DND-41 (cell line): ENCODE measurements at regions not wholly inside any gene's neighbourhood (a gene's known extent, or its start where the extent isn't known, plus 50 kb on each side); places are given as distances from the start of the nearest gene placed in this dataset.
A peak's percentile ranks its signal among the peaks of the same experiment; 100 is the strongest.
"Not testable (repeated sequence)": the region's sequence is repeated elsewhere in the genome, so short reads cannot be mapped to it uniquely, and the experiment has no call there.

Experiments
- ATAC-seq: fragments of 200-7000 bp; cut with Tn5 transposase; 3 replicates; pipeline ENCODE4 v1.9.1; 2021; ENCODE audit warnings: low read depth; ENCODE audit not compliant: insufficient read depth
- DNase-seq: peaks from one replicate; pipeline ENCODE4 v3.0.0-alpha.2; 2020
- H2AFZ ChIP-seq: 2 replicates; pipeline ENCODE4 v1.6.0; 2012; ENCODE audit warnings: low read depth, low read length
- H3K27ac ChIP-seq: 2 replicates; pipeline ENCODE4 v1.5.1; 2012; ENCODE audit warnings: low read length, inconsistent platforms
- H3K27me3 ChIP-seq: fragments of 200-600 bp; sonication (generic); 2 replicates; pipeline ENCODE4 v1.6.0; 2012; ENCODE audit warnings: low read length, mild to moderate bottlenecking, inconsistent platforms; ENCODE audit not compliant: insufficient read depth, poor library complexity
- H3K36me3 ChIP-seq: 2 replicates; pipeline ENCODE4 v1.5.1; 2012; ENCODE audit warnings: low read length, inconsistent platforms; ENCODE audit not compliant: insufficient read depth
- H3K4me1 ChIP-seq: 2 replicates; pipeline ENCODE4 v1.5.1; 2012; ENCODE audit warnings: mild to moderate bottlenecking, low read length; ENCODE audit not compliant: insufficient read depth
- H3K4me2 ChIP-seq: 2 replicates; pipeline ENCODE4 v1.6.0; 2012; ENCODE audit warnings: mild to moderate bottlenecking, moderate library complexity, low read length, inconsistent platforms; ENCODE audit not compliant: insufficient read depth
- H3K4me3 ChIP-seq, 2 experiments: fragments of 200-600 bp in 1 of 2; shearing (Covaris generic) in 1 of 2; 2 replicates each; pipeline ENCODE4 v1.5.1; 2012 to 2016; ENCODE audit warnings: inconsistent platforms in 2 of 2, low read length in 2 of 2, mild to moderate bottlenecking in 2 of 2, low read depth in 1 of 2, moderate library complexity in 1 of 2
- H3K79me2 ChIP-seq: 2 replicates; pipeline ENCODE4 v1.6.0; 2012; ENCODE audit warnings: low read length, inconsistent platforms; ENCODE audit not compliant: insufficient read depth
- H3K9ac ChIP-seq: 2 replicates; pipeline ENCODE4 v1.6.0; 2012; ENCODE audit warnings: low read depth, mild to moderate bottlenecking, inconsistent platforms, low read length, moderate library complexity
- H3K9me3 ChIP-seq: 2 replicates; pipeline ENCODE4 v1.5.1; 2012; ENCODE audit warnings: low read length, moderate library complexity, mild to moderate bottlenecking, inconsistent platforms; ENCODE audit not compliant: insufficient read depth, severe bottlenecking
- H4K20me1 ChIP-seq: 2 replicates; pipeline ENCODE4 v1.6.0; 2012; ENCODE audit warnings: low read length; ENCODE audit not compliant: insufficient read depth
- CTCF ChIP-seq: IDR thresholded peaks from 2 replicates; pipeline ENCODE4 v1.5.1; 2012; ENCODE audit warnings: borderline replicate concordance, low read length, moderate library complexity, mild to moderate bottlenecking; ENCODE audit not compliant: poor library complexity, severe bottlenecking; ENCODE audit errors: extremely low read depth
- EZH2 ChIP-seq: IDR thresholded peaks from 3 replicates; pipeline ENCODE4 v1.6.1; 2012; ENCODE audit warnings: borderline replicate concordance, low read depth, mild to moderate bottlenecking, moderate library complexity, low read length, inconsistent platforms; ENCODE audit not compliant: severe bottlenecking

GRCh38 chr5:67549296-67549618, 352.7 kb upstream of the CD180 start:
- Histone ChIP-seq H4K20me1 (no peaks in the 10 kb centered on the region), H3K27ac (no peak overlapping the region), H3K4me3 (no peak overlapping the region), H3K4me1 (peaks cover 8% of the 10 kb centered on the region; the same call in 1 of the 2 replicates), H3K27me3 (no peaks in the 10 kb centered on the region), H3K9me3 (no peaks in the 10 kb centered on the region), H3K79me2 (no peaks in the 10 kb centered on the region), H3K9ac (no peak overlapping the region), H3K36me3 (no peaks in the 10 kb centered on the region), H3K4me2 (no peak overlapping the region), H2AFZ (no peak overlapping the region)
- DNase-seq (no peak), ATAC-seq (no peak)
- TF ChIP-seq CTCF, result no peak
- no peak for TF ChIP-seq EZH2

GRCh38 chr5:67548520-67549295, 352.1 kb upstream of the CD180 start:
- Histone ChIP-seq H2AFZ (peak overlapping the region; percentile 68), H3K4me3 (no peak overlapping the region)
- DNase-seq, result no peak

GRCh38 chr5:67547682-67548081, 351.1 kb upstream of the CD180 start:
- Histone ChIP-seq H3K4me2 (no peak overlapping the region), H3K27me3 (no peaks in the 10 kb centered on the region), H3K79me2 (no peaks in the 10 kb centered on the region), H3K36me3 (no peaks in the 10 kb centered on the region), H3K9ac (no peak overlapping the region), H4K20me1 (no peaks in the 10 kb centered on the region), H3K4me1 (peaks cover 8% of the 10 kb centered on the region; the same call in 1 of the 2 replicates), H3K9me3 (no peaks in the 10 kb centered on the region), H3K4me3 (no peak overlapping the region), H3K27ac (no peak overlapping the region), H2AFZ (peak overlapping the region; percentile 35; the same call in 1 of the 2 replicates)
- no peak for DNase-seq
- TF ChIP-seq EZH2 (no peak), CTCF (no peak)
- no peak for ATAC-seq

More at GRCh38 chr5:67548520-67549295, 352.1 kb upstream of the CD180 start:
- Histone ChIP-seq H4K20me1 (no peaks in the 10 kb centered on the region), H3K27ac (no peak overlapping the region), H3K27me3 (no peaks in the 10 kb centered on the region), H3K36me3 (no peaks in the 10 kb centered on the region), H3K9me3 (no peaks in the 10 kb centered on the region), H3K9ac (no peak overlapping the region), H3K4me1 (peaks cover 8% of the 10 kb centered on the region; the same call in 1 of the 2 replicates), H3K79me2 (no peaks in the 10 kb centered on the region), H3K4me2 (peak overlapping the region; percentile 39)
- ATAC-seq, result peak; percentile 35; the same call in 1 of the 3 replicates
- TF ChIP-seq EZH2 (no peak), CTCF (no peak)

- not testable (repeated sequence) for H3K9me3 ChIP-seq, H3K4me2 ChIP-seq, H3K79me2 ChIP-seq, H3K27me3 ChIP-seq, H3K27ac ChIP-seq, H3K4me1 ChIP-seq, DNase-seq, H3K9ac ChIP-seq, H3K36me3 ChIP-seq, H3K4me3 ChIP-seq, H2AFZ ChIP-seq, H4K20me1 ChIP-seq, ATAC-seq
Observed at GRCh38 chr5:67544942-67545341, 348.3 kb upstream of the CD180 start.
